Hematopoietic multipotent progenitor cell treated with erythropoietin and hydrocortisone succinate and interleukin-3 and kit ligand, for 8 days (in vitro differentiated cells): ENCODE measurements at regions not wholly inside any gene's neighbourhood (a gene's known extent, or its start where the extent isn't known, plus 50 kb on each side); places are given as distances from the start of the nearest gene placed in this dataset.
"Not testable (repeated sequence)": the region's sequence is repeated elsewhere in the genome, so short reads cannot be mapped to it uniquely, and the experiment has no call there.

Experiments used
- DNase-seq: peaks from one replicate; pipeline ENCODE4 v3.0.0-alpha.2; 2015

- no peak for DNase-seq
Observed at GRCh38 chr13:73832825-73833224, 301.4 kb downstream of the KLF12 start.

- DNase-seq, result no peak
Observed at GRCh38 chr13:73832128-73832588, 302.0 kb downstream of the KLF12 start.

GRCh38 chr13:73829416-73829815 lies 304.8 kb downstream of the KLF12 start:
- DNase-seq, result no peak

GRCh38 chr13:73828811-73829210 lies 305.4 kb downstream of the KLF12 start:
- DNase-seq, result no peak

GRCh38 chr13:73827434-73827833 lies 306.8 kb downstream of the KLF12 start:
- no peak for DNase-seq

GRCh38 chr13:73825143-73825542 lies 309.1 kb downstream of the KLF12 start:
- no peak for DNase-seq

GRCh38 chr13:73822668-73823592 lies 311.3 kb downstream of the KLF12 start:
- DNase-seq, result no peak

- no peak for DNase-seq
Observed at GRCh38 chr13:73820688-73821087, 313.5 kb downstream of the KLF12 start.

GRCh38 chr13:73820285-73820684 lies 313.9 kb downstream of the KLF12 start:
- no peak for DNase-seq

- DNase-seq, result no peak
Observed at GRCh38 chr13:73819711-73820110, 314.5 kb downstream of the KLF12 start.

GRCh38 chr13:73816702-73817101 lies 317.5 kb downstream of the KLF12 start:
- no peak for DNase-seq

- no peak for DNase-seq
Observed at GRCh38 chr13:73815796-73816195, 318.4 kb downstream of the KLF12 start.

- DNase-seq, result no peak
Observed at GRCh38 chr13:73810647-73811046, 323.6 kb downstream of the KLF12 start.

- DNase-seq, result no peak
Observed at GRCh38 chr13:73809561-73809960, 324.6 kb downstream of the KLF12 start.

GRCh38 chr13:73808318-73808717 lies 325.9 kb downstream of the KLF12 start:
- no peak for DNase-seq

- DNase-seq, result not testable (repeated sequence)
Observed at GRCh38 chr13:73805326-73805958, 328.8 kb downstream of the KLF12 start.

- DNase-seq, result no peak
Observed at GRCh38 chr13:73803997-73804396, 330.2 kb downstream of the KLF12 start.

- no peak for DNase-seq
Observed at GRCh38 chr13:73800011-73800410, 334.2 kb downstream of the KLF12 start.

- no peak for DNase-seq
Observed at GRCh38 chr13:73794755-73795154, 339.4 kb downstream of the KLF12 start.

- no peak for DNase-seq
Observed at GRCh38 chr13:73793361-73793760, 340.8 kb downstream of the KLF12 start.

- no peak for DNase-seq
Observed at GRCh38 chr13:73792796-73793195, 341.4 kb downstream of the KLF12 start.

GRCh38 chr13:73782450-73783449 lies 351.5 kb downstream of the KLF12 start:
- DNase-seq, result no peak

GRCh38 chr13:73781384-73781783 lies 352.8 kb downstream of the KLF12 start:
- DNase-seq, result no peak
